NT2/D1 (cell line): ENCODE measurements at regions not wholly inside any gene's neighbourhood (a gene's known extent, or its start where the extent isn't known, plus 50 kb on each side); places are given as distances from the start of the nearest gene placed in this dataset.

Source experiments
- YY1 ChIP-seq: IDR thresholded peaks from 2 replicates; pipeline ENCODE4 v1.6.1; 2011; ENCODE audit not compliant: insufficient read length, insufficient read depth
- ZNF274 ChIP-seq: IDR thresholded peaks from 2 replicates; pipeline ENCODE4 v1.6.1; 2011; ENCODE audit warnings: mild to moderate bottlenecking, low read depth, low read length

DNA sequence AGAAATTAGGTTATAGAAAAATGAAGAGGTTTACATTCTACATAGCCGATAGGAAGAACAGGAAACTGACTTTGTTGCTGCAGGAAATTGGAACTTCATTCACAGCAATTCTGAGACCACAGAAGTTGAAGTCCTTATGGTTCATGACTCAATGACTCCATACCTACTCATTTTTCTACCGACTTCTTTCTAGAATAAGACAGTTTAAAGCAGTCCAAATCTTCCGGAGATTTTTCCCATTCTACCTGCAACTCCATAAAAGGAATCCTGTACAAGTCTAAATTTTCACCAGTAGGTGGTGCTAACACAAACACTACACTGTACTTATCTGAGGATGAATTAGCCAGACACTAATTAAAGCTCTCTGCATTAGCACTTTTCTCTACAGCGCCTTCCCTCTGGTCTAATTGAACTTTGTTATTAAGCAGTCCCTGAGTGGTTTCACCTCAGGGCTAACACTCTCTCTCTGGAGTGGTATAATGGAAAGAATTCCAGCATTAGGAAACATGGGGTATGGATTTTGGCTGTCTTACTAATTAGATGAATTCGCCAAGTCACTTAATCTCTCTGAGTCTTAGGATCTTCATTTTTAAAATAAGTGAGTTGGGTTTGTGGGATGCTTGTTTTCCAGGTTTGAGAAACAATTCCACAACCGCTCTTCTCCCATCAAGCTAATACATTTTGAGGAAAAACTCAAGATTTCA lies 167.9 kb downstream of the SMIM20 start:
- TF ChIP-seq YY1 (no peak), ZNF274 (no peak)
